GM13976 (cell line): ENCODE measurements at regions not wholly inside any gene's neighbourhood (a gene's known extent, or its start where the extent isn't known, plus 50 kb on each side); places are given as distances from the start of the nearest gene placed in this dataset.

Experiments
- DNase-seq: peaks from one replicate; pipeline ENCODE4 v3.0.0; 2012; ENCODE audit warnings: low spot score
- in situ Hi-C: fragments of 300-500 bp; cut with MboI; formaldehyde crosslinking; loops from one replicate; pipeline ENCODE4 v1.12.0; 2022; ENCODE audit warnings: low sequenced_read_pairs, mixed read lengths, inconsistent platforms; ENCODE audit not compliant: unreplicated experiment
- TF ChIP-seq, protein P1 (sequence below): IDR thresholded peaks from 2 replicates; pipeline ENCODE4 v1.5.1; 2012; ENCODE audit warnings: borderline replicate concordance, mild to moderate bottlenecking; ENCODE audit not compliant: insufficient read depth; ENCODE audit errors: extremely low read depth, missing control alignments, control extremely low read depth

DNA sequence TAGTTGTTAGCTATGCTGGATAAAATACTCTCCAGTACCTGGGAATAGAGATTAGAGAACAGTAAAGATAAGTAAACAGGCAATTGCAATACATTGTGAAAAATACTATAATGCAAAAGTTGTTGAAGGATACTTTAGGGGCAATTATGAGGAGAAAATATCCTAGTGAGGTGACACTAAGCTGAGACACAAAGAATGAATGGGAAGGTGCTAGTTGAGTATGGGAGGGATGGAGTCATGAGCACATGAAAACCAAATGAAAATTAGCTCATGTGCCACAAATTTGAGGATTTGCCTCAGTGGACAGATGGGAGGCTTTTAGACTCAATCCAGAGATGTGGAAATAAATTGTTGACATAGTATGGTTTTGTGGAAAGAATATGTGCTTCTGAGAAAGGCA is 370.5 kb upstream of the MMS22L start:
- no peak for DNase-seq
- TF ChIP-seq, protein P1, sequence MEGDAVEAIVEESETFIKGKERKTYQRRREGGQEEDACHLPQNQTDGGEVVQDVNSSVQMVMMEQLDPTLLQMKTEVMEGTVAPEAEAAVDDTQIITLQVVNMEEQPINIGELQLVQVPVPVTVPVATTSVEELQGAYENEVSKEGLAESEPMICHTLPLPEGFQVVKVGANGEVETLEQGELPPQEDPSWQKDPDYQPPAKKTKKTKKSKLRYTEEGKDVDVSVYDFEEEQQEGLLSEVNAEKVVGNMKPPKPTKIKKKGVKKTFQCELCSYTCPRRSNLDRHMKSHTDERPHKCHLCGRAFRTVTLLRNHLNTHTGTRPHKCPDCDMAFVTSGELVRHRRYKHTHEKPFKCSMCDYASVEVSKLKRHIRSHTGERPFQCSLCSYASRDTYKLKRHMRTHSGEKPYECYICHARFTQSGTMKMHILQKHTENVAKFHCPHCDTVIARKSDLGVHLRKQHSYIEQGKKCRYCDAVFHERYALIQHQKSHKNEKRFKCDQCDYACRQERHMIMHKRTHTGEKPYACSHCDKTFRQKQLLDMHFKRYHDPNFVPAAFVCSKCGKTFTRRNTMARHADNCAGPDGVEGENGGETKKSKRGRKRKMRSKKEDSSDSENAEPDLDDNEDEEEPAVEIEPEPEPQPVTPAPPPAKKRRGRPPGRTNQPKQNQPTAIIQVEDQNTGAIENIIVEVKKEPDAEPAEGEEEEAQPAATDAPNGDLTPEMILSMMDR: no peak
- in situ Hi-C loops: no loop called here

DNA sequence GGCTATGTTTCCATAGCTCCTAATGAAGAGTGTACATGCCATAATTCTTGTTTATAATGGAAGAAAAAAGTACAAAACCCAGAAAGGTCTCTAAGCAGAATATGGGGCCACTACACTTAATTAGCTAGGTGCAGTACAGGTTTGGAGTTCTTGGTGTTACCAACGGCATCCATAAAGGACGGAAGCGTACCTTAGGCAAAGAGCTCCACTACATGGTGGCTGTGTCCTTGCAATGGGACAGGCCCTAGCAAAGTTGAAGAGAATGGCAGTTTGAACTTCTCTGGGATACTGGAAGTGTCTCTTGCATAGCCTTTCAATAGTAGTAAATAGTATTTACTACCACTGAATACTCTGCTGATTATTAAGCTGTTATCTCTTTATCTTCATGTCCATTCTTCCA is 371.7 kb upstream of the MMS22L start:
- in situ Hi-C loops: no loop called here
- TF ChIP-seq, protein P1: no peak
- DNase-seq: no peak

DNA sequence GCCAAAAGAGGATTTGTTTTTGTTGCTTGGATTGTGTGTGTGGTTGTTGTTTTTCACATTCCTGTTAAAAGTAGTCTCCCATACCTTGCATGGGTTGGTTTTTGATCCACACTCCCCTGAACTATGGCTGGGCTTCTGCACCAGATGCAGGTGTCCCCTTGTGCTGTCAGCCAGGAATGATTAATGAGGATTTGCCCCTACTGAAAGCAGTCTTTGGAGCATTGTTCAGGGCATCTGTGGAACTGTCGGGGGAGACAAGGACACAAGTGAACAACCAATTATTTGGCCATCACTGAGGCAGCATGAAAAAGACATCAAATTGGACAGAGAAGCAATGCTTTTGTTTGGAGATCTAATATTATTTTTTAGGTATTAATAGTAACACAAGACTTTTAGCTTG is 373.2 kb upstream of the MMS22L start:
- in situ Hi-C loops: no loop called here

DNA sequence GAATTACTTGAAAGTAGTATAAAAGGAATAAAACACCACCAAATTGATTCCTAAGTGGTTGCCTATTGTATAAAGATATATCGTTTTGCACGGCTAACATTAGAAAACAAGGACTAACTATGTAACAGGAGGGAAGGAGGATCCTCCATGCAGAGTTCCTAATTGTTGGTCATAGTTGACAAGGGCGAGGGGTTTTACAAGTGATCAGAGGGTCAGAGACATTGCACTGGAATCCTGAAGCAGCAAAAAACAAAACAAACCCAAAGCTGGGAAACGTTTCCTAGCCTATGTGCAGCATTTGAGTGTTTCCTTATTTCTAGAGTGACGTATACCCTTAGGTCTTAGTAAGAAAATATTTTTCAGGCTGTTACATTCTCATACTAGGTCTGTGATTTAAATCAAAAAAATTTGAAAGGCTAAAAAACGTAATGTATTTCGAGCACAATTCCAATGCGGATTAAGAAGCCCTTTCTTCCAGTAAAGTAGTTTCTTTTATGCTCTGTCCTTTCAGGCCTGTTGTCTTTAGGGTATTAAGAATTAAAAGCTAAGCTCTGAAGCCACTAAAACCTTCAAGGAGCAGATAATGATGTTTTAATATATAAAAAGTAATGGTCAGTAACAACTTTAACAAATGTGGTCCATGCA is 373.8 kb upstream of the MMS22L start:
- in situ Hi-C loops: no loop called here
- no peak for DNase-seq
- TF ChIP-seq, protein P1: no peak

More for the DNA sequence above, 373.2 kb upstream of the MMS22L start:
- TF ChIP-seq, protein P1: no peak
- no peak for DNase-seq

DNA sequence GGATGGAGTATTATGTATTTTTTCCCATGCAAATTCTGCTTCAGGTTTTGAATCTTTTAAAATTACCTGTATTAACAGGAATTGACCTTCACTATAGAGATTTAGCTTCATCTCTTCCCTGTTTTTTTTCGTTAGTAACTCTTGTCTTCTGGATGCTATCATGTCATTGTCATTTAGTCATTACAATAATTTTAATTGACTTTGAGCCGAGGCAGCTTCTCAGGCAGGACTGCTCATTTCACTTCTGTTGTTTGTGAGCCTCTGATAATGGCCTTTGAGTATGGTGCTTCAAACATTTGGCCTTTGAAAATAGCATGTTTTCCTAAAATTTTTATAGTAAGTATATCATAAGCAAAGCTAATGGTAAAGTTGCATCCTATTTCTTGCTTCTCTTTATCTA is 375.1 kb upstream of the MMS22L start:
- DNase-seq: no peak
- TF ChIP-seq, protein P1: no peak
- in situ Hi-C loops: no loop called here

DNA sequence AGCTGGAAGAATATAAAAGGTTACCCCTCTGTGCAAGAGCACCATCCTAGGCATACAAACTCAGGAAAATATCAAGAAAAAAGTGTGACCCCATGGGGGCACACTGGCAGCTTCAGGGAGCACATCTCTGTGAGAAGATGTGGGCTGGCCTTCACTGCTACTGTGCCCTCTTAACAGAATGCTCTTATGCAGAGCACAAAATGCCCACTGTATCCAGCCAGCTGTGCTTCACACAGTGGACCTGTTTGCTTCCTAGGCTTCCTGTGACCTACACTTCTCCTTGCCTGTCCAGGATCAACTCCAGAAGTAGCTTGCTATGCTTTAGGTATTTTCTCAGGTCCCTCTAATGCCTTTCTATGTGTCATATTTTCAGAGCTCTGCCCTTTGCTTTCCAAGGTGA is 380.2 kb upstream of the MMS22L start:
- TF ChIP-seq, protein P1: no peak
- no peak for DNase-seq
- in situ Hi-C loops: no loop called here
